Activated CD8-positive, alpha-beta memory T cell treated with anti-CD3 and anti-CD28 coated beads for 4 hours (primary cell): ENCODE measurements at regions not wholly inside any gene's neighbourhood (a gene's known extent, or its start where the extent isn't known, plus 50 kb on each side); places are given as distances from the start of the nearest gene placed in this dataset.
"Not testable (repeated sequence)": the region's sequence is repeated elsewhere in the genome, so short reads cannot be mapped to it uniquely, and the experiment has no call there.

Experiments used
- DNase-seq, 2 donors: peaks; one replicate each; pipeline ENCODE4 v3.0.0-alpha.2; 2020; ENCODE audit warnings: low read depth in 2 of 2

DNA sequence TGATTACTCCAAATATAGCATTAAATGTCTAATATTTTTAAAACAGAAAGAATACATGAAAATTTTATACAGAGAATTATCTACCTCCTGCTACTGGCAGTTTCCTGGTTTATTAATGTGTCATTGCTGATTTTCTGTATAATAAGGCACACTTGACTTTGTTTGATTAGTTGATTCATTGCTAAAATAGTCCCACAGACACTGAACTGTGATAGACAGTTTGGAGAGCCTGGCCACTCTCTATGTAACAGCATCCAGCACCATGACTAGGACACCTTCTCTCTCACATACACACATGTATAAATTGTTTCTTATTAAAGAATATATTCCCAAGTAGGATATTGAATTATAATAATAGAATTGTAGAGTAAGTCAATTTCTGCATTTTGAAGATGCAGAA lies 368.5 kb upstream of the SNX7 start:
- no peak for DNase-seq

DNA sequence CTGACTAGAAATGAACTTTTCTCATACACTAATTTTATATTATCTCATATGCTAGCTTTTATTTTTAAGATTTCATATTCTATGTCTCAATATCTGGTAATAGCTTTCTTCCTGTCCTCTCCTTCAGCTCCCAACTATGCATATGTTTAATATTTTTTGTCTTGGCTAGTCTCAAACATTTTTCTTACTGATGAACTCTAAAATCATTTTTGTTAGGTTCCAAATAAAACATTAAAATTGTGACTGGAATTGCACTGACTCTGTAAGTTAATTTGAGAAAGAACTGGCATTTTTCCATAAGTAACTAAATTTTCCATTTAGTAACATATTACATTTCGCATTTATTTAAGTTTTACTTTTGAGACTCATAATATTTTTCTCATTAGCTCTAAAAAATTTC lies 368.5 kb upstream of the DPYD start:
- DNase-seq = no peak

DNA sequence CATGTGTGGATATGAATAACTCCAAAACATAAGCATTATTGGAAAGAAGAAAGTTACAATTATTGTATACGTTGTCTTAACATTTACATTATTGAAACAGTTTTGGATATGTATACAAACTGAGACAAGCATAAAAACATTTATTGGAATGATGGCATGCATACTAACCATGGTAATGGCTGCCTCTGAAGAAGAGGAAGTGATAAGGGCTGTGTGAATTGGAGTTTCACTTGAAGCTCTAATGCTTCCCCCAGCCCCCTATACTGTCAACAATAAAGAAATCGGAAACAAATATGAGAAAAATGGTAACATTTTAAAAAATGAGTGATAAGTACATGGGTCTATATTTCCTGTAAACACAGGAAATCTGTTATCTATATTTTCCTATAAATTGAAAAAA lies 367.7 kb upstream of the DPYD start:
- DNase-seq = no peak

DNA sequence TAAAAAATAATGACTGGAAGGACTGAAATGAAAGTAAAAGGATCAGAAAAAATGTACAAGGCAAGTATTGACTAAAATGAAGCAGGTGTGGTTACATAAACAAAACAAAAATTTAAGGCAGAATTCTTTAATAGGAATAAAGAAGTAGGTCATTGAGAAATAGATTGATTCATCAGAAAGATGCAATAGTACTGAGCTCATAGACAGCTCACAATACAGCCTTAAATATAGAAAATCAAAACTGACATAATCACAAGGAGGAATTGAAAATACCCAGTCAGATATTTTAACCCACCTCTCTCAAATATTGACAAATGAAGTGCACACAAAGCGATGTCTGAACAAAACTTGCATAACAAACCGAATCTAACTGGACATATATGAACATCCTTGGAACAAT lies 366.8 kb upstream of the DPYD start:
- DNase-seq = no peak

DNA sequence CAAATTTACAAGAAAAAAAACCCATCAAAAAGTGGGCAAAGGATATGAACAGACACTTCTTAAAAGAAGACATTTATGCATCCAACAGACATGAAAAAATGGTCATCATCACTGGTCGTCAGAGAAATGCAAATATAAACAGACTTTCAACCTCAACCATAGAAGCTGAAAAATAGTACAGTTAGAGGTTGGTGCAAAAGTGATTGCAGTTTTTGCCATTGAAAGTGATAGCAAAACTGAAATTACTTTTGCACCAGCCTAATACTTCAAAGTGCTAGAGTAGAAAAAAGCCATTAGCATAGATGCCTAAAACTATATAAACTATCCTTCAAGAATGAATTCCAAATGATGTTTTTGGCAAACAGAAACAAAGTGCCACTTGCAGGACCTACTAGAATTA lies 365.8 kb upstream of the DPYD start:
- no peak for DNase-seq

DNA sequence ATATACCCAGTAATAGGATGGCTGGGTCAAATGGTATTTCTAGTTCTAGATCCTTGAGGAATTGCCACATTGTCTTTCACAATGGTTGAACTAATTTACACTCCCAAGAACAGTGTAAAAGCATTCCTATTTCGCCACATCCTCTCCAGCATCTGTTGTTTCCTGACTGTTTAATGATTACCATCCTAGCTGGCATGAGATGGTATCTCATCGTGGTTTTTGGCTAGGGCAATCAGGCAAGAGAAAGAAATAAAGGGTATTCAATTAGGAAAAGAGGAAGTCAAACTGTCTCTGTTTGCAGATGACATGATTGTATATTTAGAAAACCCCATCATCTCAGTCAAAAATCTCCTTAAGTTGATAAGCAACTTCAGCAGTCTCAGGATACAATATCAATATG lies 364.5 kb upstream of the DPYD start:
- DNase-seq = not testable (repeated sequence)

DNA sequence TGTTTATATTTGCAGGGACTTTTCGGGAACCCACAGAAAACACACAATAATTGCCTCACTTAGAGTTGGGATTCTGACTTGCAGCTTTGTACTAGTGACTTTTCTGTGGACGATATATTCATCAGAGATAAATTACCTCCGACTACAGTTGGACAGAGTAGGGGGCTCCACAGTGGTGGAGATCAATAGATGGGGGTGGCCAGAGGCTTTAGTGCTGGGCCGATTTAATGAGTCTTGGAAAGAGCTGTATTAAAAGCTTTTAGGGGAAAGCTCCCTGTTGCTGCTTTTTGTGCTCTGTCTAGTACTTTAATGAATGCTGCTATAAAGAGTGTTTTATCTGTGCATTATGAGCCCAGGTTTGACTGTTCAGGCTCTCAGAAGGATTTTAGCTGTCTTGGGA lies 359.2 kb upstream of the DPYD start:
- no peak for DNase-seq

DNA sequence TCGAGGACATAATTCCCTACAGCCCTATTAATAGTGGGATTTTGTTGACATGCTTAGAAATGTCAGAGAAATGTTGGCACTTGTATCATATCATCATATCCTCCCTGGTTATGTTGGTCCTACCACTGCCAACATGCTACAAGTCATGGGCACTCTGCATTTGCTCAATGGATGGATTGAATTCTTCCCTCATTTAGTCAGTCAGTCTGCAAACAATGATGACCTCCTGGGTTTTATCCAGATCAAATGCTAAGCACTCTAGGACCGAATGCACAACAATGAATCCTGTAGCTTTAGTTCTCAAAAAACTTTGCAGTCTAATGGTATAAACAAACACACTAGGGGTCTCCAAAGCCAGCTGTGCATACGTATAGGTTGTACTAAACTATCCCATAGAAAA lies 357.2 kb upstream of the DPYD start:
- no peak for DNase-seq

DNA sequence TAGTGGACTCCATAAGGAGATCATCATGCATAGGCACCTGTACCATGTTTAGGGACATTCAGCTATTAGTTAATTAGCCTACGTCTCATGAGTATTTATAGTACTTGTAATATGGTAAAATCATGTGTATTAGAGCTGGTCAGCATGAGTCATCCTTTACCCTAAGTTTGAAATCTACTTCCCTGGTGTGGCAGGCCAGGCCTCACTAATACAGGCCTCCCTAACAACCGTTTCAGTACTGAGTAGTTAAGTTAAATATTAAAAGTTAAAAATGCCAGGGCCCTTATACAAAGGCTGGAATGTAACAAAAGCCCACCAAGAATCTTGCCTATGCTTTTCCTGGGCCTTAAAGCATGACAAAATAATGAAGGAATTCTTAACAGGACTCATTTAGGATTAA lies 356.3 kb upstream of the DPYD start:
- DNase-seq = no peak

DNA sequence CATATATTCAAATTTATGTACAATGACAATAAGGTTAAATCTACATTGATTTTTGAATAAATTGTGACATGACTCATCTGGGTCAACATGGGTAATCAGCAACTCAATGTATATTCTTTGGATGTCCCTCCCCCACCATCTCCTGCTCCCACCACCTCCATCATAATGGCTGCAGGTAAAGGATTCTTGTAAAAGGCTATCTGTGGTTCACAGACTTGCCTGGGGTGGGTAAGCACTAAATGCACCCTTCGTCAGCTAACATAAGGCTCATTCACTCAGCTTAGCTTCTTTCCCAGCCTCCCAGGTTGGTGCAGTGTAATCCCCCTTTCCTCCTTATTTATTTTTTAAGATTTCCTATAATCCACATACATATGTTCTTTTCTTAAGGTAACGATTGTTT lies 355.7 kb upstream of the DPYD start:
- no peak for DNase-seq

DNA sequence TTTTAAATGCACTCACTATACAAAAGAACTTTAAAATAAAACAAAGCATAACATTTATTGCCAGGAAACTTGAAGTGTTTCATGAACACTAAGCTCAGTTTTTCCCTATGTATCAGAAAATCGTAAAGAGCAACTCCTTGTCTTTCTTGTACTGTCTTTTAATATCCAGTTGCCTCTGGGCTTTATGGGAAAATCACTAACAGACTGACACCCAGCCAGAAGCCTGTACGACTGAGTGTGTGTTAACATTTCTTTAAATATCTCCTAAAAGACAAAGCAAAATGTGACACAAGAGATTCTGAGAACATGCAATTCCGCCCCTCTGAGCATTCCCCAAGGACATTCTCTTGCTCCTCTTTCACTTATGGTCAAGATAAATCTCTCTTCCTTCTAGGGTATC lies 347.5 kb upstream of the DPYD start:
- DNase-seq = no peak

DNA sequence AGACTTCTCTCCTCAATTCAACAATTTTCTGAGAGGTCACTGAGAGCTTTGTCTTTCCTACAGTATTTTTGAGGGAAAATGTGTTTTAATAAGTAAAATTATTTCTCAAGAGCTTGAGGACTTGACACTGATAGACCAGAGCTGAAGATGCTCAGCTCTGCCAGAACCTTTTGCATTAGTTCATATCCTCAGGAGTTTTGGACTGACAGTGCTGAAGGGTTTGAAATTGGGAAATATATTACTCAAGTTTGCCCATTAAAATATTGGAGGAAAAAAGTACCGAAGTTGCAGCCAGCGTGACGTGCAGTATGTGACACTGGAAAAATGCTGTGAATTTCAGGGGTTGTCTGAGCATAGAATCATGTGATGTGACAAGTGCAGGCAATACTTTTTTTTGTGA lies 346.6 kb upstream of the DPYD start:
- no peak for DNase-seq

DNA sequence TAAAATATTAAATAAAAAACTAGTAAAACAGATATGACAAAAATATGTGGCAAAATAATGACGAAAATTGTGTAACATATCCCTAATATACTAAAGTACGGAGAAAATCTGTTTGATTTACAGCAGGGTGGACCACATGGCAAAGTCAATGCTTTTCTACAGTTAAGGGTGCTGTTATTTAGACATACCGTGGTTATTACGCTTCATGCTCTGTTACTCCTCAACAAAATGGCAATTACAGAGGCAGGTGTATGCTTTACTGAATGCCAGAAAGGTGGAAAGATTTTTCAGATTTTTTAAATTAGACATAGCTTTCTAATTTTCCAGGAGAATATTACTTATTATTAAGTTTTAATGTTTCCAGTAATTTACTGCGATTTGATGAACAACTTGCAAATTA lies 343.9 kb upstream of the DPYD start:
- DNase-seq = no peak

DNA sequence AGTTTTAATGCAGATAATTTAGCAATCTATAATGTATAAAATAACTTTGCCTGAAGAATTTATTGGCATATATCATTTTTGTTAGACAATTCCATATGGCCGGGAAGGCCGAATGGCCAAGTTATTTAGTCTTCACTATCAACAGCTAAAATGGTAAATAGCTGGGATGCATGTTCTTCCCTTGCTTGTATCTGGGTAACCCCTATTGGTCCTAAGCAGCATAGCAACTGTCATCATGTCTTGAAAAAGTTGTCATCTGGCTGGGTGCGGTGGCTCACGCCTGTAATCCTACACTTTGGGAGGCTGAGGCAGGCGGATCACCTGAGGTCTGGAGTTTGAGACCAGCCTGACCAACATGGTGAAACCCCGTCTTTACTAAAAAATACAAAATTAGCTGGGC lies 340.0 kb upstream of the DPYD start:
- no peak for DNase-seq

DNA sequence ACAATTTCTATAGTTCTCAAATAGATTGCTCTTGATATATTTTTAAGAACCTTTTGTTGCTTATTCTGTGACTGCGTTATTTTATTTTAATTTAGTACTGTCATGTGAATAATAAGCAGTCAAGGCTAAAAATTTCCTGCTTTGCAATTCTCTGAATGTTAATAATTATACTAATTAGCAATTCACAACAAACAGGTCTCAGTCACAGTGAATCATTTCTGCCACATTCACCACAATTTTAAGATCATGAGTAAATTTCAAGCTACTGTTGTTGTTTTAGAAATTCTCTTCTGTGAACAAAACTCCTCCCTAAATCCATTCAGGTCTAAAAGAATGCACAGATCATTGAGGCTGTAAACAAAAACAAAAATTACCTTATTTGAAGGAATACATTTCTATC lies 339.6 kb upstream of the DPYD start:
- DNase-seq = no peak

DNA sequence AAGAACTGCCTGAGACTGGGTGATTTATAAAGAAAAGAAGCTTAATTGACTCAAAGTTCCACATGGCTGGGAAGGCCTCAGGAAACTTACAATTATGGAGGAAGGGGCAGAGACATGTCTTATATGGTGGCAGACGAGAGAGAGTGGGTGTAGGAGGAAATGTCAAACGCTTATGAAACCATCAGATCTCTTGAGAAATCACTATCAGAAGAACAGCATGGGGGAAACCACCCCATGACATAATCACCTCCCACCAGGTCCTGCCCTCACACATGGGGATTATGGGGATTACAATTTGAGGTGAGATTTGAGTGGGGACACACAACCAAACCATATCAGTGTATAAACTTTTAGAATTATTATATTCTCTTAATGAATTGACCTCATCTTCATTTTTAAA lies 335.9 kb upstream of the DPYD start:
- no peak for DNase-seq

DNA sequence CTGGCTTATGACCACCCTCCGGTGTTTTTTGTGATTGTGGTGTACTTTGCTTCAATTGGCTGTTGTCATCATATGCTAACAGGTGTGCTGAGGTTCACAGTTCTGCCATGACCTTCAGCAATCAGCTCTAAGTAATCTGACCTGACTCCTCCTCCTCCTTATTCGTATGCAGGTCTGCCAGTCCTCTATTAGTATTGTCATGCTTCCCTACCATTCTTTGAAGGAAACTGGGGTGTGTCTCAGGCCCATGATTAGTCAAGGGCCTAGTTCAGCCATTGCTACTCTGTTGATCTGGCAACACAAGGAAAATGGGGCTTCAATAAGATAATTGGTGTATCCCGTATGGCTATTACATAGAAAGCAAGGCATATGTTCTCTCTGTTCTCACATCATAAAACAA lies 332.3 kb upstream of the DPYD start:
- no peak for DNase-seq

DNA sequence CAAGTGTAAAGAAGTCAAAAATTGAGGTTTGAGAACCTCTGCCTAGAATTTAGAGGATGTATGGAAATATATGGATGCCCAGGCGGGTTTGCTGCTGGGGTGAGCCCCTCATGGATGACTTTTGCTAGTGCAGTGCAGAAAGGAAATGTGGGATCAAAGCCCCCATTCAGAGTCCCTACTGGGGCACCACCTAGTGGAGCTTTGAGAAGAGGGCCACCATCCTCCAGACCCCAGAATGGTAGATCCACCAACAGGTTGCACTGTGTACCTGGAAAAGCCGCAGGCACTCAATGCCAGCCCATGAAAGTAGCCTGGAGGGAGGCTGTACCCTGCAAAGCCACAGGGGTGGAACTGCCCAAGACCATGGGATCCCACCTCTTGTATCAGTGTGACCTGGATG lies 330.7 kb upstream of the DPYD start:
- no peak for DNase-seq

DNA sequence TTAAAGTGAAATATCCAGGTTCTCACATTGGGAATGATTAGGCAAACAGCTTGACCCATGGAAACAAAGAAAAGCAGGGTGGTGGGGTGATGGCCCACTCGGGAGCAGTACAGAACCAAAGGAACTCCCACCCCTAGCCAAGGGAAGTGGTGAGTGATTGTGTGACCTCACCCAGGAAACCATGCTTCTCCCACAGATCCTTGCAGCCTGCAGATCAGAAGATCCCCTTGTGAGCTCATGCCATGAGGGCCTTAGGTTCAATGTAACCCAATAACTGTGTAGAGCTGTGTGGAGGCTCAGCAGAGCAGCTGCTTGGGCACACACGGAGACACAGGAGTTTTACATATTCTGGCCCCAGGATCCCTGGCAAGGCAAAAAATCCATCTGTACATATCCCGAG lies 311.8 kb upstream of the DPYD start:
- no peak for DNase-seq

DNA sequence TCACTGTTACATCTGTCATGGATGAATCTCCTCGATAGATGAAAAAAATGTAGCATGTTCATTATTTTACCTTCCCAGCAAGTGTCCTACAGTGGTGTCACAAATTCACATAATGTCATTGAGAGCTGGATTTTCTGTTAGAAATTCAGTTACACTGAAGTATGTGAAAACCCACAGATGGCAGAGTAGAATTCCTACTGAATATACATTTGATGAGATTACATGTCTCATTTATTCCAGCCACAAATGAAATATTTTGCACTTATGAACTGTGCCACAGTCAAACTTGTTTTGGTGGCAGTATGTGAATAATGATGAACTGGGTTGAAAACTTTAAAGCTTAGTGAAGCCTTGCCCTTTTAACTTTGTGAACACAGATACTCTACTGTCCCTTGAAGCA lies 301.9 kb upstream of the DPYD start:
- no peak for DNase-seq

DNA sequence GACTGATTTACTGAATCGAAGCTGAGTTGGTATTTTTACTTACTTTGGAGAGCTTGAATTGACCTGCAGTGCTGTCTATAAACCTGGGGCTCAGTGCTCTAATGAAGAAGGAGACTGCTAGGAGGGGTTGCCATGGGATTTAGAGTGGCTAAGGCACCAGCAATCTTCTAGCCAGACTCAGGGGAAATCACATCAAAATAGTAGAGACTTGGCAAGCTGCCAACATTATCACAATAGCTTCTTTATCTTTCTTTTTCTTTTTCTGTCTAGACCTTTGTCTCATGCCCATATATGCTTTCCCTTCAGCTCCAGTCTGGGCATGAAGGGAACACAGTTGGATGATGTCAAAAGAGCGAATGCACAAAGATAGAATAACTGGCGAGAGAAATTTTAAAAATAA lies 301.1 kb upstream of the DPYD start:
- no peak for DNase-seq

DNA sequence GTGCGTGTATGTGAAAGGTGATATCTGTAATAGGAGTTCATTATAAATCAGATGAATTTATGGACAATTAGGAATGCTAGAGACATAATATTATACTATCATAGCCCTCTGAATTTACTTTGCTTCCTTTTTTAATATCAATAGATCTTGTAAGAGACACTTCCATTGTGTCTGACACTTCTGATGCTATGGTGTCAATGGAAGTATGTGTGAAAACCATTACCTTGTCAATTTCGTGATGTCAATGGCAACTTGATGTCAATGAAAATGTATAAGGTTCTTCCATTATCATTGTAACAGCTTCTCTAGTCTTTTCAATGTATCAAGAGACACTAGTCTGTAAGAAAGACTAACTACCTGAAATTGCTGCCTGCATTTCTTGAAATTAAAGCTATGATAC lies 296.8 kb upstream of the DPYD start:
- DNase-seq = no peak

DNA sequence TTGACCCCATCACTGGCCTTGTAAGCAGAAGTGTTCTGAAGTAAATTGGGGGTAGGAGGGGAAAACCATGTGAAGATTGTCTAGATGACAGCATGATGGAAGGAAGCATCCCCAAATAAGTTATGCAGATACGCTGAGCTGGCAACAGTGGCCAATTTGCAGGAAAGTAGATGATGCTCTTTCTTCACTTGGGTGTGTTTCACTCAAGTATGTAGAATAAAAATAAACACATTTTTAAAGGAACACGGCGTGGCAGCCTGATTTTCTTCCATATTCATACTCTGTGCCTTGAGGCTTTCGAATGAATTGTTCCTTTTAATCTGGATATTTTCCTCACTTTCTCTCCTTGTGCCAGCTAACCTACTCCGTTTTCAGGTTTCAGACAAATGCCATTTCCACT lies 295.5 kb upstream of the DPYD start:
- DNase-seq = no peak

DNA sequence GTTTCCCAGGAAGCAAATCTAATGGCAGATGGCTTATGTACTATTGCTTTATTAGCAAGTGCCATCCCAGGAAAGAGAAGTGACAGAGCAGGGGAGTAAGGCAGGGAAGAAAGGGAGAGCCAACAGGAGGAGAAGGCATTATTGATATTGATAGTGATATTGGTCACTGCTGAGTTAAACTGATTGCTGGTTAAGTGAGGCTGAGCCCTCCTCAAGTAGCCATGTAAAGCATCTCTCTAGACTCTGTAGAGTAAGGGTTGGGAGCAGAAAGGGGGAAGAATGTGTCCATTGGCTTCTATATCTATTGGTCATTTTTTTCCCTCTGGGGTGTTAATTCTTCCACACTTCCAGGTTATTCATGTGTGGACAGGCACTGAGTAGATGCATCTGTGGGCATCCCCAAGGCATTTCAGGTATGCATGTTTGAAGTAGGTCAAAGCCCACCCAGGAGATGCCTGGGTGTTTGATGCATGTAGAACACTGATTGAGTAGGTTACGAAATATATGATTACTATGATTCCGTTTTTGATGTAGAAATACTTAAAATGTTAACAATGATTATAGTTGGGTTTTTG lies 290.5 kb upstream of the DPYD start:
- DNase-seq = no peak

DNA sequence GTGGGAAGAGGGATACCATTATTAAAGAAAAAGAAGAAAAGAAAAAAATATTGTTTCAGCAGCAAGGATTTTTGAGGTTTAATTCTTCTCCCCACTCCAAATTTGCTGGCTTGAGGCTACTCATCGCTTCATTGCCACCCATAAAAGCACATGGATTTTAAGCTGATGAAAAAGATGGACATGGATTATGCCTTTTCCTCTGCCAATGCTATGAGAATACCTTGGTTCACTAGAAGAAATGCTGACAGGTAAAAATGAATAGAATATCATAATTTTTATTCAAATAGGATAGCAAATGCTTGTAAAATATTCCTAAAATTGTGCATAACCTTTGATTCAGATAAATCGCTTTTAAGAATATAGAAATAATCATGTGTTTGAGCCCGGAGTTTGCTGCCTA lies 289.7 kb upstream of the DPYD start:
- DNase-seq = no peak
